ENCODE measurements at regions not wholly inside any gene's neighbourhood (a gene's known extent, or its start where the extent isn't known, plus 50 kb on each side); places are given as distances from the start of the nearest gene placed in this dataset.

DNA sequence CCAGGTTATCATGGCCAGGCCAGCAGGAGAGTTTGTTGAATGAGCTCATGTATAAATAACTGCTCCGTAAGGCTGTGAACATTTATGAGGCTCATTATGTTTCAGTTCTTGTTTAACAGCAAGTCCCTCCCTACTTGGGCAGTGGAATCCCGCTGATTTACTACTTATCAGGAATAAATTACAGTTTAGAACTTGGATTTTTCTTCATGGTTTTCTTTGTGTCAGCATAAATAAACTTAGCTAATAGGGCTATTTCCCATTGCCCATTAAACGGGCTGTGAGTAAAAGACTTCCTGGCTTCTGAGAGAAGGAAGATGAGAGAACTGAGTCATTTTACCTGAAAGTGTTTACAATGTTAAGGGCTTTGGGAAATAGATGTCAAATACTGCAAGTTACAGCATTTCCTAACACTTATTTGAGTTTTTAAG is 701.6 kb upstream of the ANKRD30A start:
- TF ChIP-seq, protein P1, sequence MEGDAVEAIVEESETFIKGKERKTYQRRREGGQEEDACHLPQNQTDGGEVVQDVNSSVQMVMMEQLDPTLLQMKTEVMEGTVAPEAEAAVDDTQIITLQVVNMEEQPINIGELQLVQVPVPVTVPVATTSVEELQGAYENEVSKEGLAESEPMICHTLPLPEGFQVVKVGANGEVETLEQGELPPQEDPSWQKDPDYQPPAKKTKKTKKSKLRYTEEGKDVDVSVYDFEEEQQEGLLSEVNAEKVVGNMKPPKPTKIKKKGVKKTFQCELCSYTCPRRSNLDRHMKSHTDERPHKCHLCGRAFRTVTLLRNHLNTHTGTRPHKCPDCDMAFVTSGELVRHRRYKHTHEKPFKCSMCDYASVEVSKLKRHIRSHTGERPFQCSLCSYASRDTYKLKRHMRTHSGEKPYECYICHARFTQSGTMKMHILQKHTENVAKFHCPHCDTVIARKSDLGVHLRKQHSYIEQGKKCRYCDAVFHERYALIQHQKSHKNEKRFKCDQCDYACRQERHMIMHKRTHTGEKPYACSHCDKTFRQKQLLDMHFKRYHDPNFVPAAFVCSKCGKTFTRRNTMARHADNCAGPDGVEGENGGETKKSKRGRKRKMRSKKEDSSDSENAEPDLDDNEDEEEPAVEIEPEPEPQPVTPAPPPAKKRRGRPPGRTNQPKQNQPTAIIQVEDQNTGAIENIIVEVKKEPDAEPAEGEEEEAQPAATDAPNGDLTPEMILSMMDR (IDR thresholded peaks at IDR 0.05; ENCODE audit: extremely low read depth in 1 of 2, insufficient read depth in 1 of 2, low read depth in 1 of 2, low read length in 2 of 2) = no peak
- TF ChIP-seq POLR2A (IDR thresholded peaks at IDR 0.05; ENCODE audit: low read depth, low read length) (no peak), GATA2 (IDR thresholded peaks at IDR 0.05; ENCODE audit: insufficient read depth, insufficient read length, low read depth, low read length) (no peak), POLR2AphosphoS5 (IDR thresholded peaks at IDR 0.05; ENCODE audit: insufficient read depth, low read depth, low read length) (no peak), JUN (IDR thresholded peaks at IDR 0.05; ENCODE audit: borderline replicate concordance, insufficient read depth, insufficient read length, low read depth) (no peak), MYC (IDR thresholded peaks at IDR 0.05; ENCODE audit: low read depth, low read length) (no peak), EZH2 (IDR thresholded peaks at IDR 0.05; ENCODE audit: borderline replicate concordance, low read depth, low read length, severe bottlenecking) (no peak)
- TF ChIP-seq, protein P2, sequence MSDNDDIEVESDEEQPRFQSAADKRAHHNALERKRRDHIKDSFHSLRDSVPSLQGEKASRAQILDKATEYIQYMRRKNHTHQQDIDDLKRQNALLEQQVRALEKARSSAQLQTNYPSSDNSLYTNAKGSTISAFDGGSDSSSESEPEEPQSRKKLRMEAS (IDR thresholded peaks at IDR 0.05; ENCODE audit: insufficient read depth, insufficient read length) = no peak

All from endothelial cell of umbilical vein (primary cell).